Stomach (tissue), 4 donors: ENCODE measurements at regions not wholly inside any gene's neighbourhood (a gene's known extent, or its start where the extent isn't known, plus 50 kb on each side); places are given as distances from the start of the nearest gene placed in this dataset.
"Not testable (repeated sequence)": the region's sequence is repeated elsewhere in the genome, so short reads cannot be mapped to it uniquely, and the experiment has no call there.

Experiments
- EP300 ChIP-seq: sonication (generic); formaldehyde crosslinking; IDR thresholded peaks from one replicate; pipeline ENCODE4 v1.6.1; 2017; ENCODE audit warnings: antibody characterized with exemption
- POLR2A ChIP-seq, 4 donors: fragments of 450-650 bp; IDR thresholded peaks; one replicate each; pipeline ENCODE4 v1.6.1; 2016; ENCODE audit warnings: antibody characterized with exemption in 4 of 4, control low read depth in 2 of 4, mild to moderate bottlenecking in 1 of 4, moderate library complexity in 1 of 4
- TF ChIP-seq, protein P1 (sequence below), 7 experiments: fragments of 450-650 bp in 4 of 7; fragments of 200-600 bp in 3 of 7; sonication (generic) in 3 of 7; IDR thresholded peaks; one replicate each; pipeline ENCODE4 v1.5.1; 2016 to 2019; ENCODE audit warnings: antibody characterized with exemption in 7 of 7, control low read depth in 2 of 7, mild to moderate bottlenecking in 1 of 7

GRCh38 chr22:16697492-16698044 lies 105.0 kb upstream of the CCT8L2 start:
- TF ChIP-seq POLR2A (IDR thresholded peaks at IDR 0.05); EP300: not testable (repeated sequence)
- TF ChIP-seq, protein P1, sequence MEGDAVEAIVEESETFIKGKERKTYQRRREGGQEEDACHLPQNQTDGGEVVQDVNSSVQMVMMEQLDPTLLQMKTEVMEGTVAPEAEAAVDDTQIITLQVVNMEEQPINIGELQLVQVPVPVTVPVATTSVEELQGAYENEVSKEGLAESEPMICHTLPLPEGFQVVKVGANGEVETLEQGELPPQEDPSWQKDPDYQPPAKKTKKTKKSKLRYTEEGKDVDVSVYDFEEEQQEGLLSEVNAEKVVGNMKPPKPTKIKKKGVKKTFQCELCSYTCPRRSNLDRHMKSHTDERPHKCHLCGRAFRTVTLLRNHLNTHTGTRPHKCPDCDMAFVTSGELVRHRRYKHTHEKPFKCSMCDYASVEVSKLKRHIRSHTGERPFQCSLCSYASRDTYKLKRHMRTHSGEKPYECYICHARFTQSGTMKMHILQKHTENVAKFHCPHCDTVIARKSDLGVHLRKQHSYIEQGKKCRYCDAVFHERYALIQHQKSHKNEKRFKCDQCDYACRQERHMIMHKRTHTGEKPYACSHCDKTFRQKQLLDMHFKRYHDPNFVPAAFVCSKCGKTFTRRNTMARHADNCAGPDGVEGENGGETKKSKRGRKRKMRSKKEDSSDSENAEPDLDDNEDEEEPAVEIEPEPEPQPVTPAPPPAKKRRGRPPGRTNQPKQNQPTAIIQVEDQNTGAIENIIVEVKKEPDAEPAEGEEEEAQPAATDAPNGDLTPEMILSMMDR (IDR thresholded peaks at IDR 0.05) = not testable (repeated sequence)
